ENCODE measurements at regions not wholly inside any gene's neighbourhood (a gene's known extent, or its start where the extent isn't known, plus 50 kb on each side); places are given as distances from the start of the nearest gene placed in this dataset.
A peak's percentile ranks its signal among the peaks of the same experiment; 100 is the strongest.

DNA sequence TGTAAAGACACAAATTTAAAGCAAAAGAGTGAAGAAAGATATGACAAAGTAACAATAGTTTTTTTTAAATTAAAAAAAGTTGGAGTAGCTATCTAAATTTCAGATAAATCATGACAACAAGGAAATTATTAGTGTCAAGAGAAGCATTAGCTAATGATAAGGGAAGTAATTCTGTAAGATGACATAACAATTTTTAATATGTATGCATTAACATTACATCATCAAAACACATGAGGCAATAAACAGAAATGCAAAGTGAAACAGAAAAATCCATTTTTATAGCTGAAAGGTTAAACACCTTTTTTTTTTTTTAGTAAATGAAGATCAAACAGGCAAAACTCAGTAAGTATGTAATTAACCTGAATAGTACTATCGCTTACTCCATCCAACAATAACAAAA, 804.9 kb upstream of the PRR20A start:
- TF ChIP-seq, protein P1, sequence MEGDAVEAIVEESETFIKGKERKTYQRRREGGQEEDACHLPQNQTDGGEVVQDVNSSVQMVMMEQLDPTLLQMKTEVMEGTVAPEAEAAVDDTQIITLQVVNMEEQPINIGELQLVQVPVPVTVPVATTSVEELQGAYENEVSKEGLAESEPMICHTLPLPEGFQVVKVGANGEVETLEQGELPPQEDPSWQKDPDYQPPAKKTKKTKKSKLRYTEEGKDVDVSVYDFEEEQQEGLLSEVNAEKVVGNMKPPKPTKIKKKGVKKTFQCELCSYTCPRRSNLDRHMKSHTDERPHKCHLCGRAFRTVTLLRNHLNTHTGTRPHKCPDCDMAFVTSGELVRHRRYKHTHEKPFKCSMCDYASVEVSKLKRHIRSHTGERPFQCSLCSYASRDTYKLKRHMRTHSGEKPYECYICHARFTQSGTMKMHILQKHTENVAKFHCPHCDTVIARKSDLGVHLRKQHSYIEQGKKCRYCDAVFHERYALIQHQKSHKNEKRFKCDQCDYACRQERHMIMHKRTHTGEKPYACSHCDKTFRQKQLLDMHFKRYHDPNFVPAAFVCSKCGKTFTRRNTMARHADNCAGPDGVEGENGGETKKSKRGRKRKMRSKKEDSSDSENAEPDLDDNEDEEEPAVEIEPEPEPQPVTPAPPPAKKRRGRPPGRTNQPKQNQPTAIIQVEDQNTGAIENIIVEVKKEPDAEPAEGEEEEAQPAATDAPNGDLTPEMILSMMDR (conservative IDR thresholded peaks at IDR 0.05; ENCODE audit: low read depth, low read length): no peak
- no peak for DNase-seq (ENCODE audit: low read depth)
- H3K4me3 ChIP-seq (ENCODE audit: low read depth, low read length): no peak overlapping the region

DNA sequence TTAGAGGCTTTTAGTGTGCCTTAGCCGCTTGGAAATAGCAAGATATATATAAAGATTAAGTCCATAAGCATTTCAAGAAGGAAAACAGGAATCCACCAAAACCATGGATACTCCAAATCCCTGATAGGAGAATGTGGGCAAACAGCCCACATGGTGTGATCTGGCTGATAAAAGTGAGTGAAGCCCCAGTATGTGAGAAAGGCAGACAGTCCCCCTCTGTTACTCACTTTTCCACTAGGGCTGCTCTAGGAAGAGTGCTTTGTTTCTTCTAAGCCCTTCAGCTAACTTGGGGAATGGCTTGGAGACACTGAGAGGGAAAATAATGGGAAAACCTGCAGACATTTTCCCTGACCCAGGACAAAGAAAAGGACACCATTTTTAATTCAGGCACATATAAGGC, 802.3 kb upstream of the PRR20A start:
- TF ChIP-seq, protein P1 (conservative IDR thresholded peaks at IDR 0.05; ENCODE audit: low read depth, low read length): no peak
- DNase-seq (ENCODE audit: low read depth): no peak
- no peak overlapping the region for H3K4me3 ChIP-seq (ENCODE audit: low read depth, low read length)

DNA sequence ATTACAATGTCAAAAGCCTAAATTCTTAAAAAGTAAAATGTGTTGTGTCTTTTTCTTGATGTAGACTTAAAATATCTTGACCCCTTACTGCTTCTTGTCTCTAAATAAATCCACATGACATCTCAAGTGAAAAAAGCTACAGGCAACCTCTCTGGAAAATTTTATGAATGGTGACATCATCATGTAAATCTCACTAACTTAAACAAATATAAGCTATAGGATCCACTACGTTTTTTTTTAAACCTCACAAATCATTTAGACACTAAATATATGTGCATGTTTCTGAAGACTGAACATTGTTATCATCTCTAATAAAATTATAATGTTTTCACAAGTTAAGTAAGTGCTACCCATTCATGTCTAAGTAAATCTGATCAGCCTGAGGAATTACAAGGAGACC, 793.7 kb upstream of the PRR20A start:
- TF ChIP-seq, protein P1 (conservative IDR thresholded peaks at IDR 0.05; ENCODE audit: low read depth, low read length): no peak
- no peak overlapping the region for H3K4me3 ChIP-seq (ENCODE audit: low read depth, low read length)
- no peak for DNase-seq (ENCODE audit: low read depth)

DNA sequence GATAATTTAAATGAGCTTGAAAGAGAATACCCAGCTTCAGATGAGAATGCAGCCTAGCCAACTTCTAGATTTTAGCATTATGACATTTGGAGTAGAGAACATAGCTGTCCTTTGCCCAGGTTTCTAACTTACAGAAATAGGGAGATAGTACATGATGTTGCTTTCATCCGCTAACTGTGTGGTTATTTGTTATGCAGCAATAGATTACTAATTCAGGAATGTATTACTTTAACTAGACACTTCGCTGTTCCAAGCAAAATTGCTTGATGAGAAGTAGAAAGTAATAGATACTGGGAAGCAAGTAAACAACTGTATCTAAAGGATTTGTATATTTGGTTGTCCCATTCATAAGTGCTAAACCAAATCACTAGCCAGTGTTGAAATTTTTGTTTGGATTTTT, 790.9 kb upstream of the PRR20A start:
- peak; percentile 77 for DNase-seq (ENCODE audit: low read depth)

DNA sequence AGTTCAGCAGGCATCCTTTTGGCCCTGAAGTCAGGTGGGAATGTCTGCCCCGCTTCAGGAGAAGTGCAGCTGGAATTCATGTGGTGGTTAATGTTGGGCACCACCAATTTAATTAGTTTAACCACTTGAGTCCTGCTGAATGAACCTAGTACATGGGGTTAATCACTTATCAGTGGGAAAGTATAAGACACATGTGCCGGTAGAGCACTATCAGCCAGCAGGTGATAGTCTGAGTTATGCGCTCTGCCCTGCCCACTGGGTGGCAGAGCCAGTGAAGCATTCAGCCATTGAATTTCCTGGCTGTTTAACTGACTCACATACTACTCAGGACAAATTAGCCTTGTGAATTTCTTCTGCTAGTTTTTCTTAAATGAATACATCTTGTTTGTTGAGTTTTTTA, 789.7 kb upstream of the PRR20A start:
- peak; percentile 76 for DNase-seq (ENCODE audit: low read depth)
- H3K4me3 ChIP-seq (ENCODE audit: low read depth, low read length): no peak overlapping the region

More for the DNA sequence above, 790.9 kb upstream of the PRR20A start:
- H3K4me3 ChIP-seq (ENCODE audit: low read depth, low read length): no peak overlapping the region
- TF ChIP-seq, protein P1 (conservative IDR thresholded peaks at IDR 0.05; ENCODE audit: low read depth, low read length): no peak

DNA sequence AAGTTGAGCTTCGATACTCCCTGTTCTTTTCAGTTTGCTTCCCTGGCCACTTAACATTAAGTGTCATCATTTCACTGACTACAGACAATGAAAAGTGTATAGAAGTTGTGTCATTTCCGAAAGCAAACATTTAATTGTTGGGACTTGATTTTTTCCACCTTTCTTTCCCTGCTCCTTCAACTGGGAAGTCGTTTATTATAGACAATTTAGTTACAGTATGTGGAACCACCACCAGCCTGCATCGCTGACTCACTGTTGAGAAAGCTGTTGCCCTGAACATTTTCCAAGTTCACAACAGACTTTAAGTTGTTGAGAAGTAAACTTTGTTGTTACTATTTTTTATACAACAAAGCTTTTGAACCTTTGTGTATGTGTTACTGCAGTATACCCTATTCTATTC, 788.4 kb upstream of the PRR20A start:
- TF ChIP-seq, protein P1 (conservative IDR thresholded peaks at IDR 0.05; ENCODE audit: low read depth, low read length): no peak
- peak; percentile 48 for DNase-seq (ENCODE audit: low read depth)
- H3K4me3 ChIP-seq (ENCODE audit: low read depth, low read length): no peak overlapping the region

More for the DNA sequence above, 789.7 kb upstream of the PRR20A start:
- TF ChIP-seq, protein P1 (conservative IDR thresholded peaks at IDR 0.05; ENCODE audit: low read depth, low read length): peak; percentile 33

DNA sequence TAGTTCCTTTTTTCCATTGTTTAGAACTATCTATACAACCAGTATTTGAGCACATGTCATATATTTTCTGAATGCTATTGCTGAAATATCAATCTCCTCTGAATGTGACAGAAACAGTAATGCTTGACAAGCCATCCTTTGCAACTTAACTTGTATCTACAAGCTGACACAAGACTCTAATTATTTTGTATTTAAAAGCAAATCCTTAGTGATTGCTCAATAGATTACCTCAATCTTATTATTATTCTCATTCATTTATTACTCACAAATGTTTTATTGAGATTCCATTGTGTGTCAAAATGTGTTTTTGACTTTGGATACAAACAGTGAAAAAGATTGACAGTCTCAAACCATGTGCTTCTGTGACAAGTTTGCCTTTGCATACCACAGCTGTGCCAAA, 787.8 kb upstream of the PRR20A start:
- DNase-seq (ENCODE audit: low read depth): no peak
- no peak overlapping the region for H3K4me3 ChIP-seq (ENCODE audit: low read depth, low read length)
- TF ChIP-seq, protein P1 (conservative IDR thresholded peaks at IDR 0.05; ENCODE audit: low read depth, low read length): no peak

Measured in epithelial cell of proximal tubule (primary cell).